ENCODE measurements at regions not wholly inside any gene's neighbourhood (a gene's known extent, or its start where the extent isn't known, plus 50 kb on each side); places are given as distances from the start of the nearest gene placed in this dataset.
"Not testable (repeated sequence)": the region's sequence is repeated elsewhere in the genome, so short reads cannot be mapped to it uniquely, and the experiment has no call there.

- Histone ChIP-seq H2AFZ (ENCODE audit: low read depth) (no peak overlapping the region), H3K79me2 (ENCODE audit: insufficient read depth) (no peaks in the 10 kb centered on the region), H3K9me2 (no peaks in the 10 kb centered on the region), H4K20me1 (ENCODE audit: insufficient read depth) (no peaks in the 10 kb centered on the region), H3K4me2 (no peak overlapping the region), H3K9ac (no peak overlapping the region), H3F3A (replicated peaks; ENCODE audit: insufficient read depth) (no peaks in the 10 kb centered on the region), H3K4me3 (ENCODE audit: low read depth in 2 of 2, low read length in 1 of 2) (no peak overlapping the region), H3K27ac (ENCODE audit: low read depth in 2 of 2, low read length in 1 of 2) (no peak overlapping the region), H3K4me1 (ENCODE audit: control insufficient read depth in 1 of 2, insufficient read depth in 2 of 2, low read depth in 1 of 2, low read length in 1 of 2) (no peaks in the 10 kb centered on the region), H3K9me3 (no peaks in the 10 kb centered on the region), H3K36me3 (replicated peaks in 1 of 2; ENCODE audit: control insufficient read depth in 1 of 2, insufficient read depth in 2 of 2, low read length in 1 of 2) (no peaks in the 10 kb centered on the region), H3K27me3 (ENCODE audit: insufficient read depth) (no peaks in the 10 kb centered on the region)
- WGBS (ENCODE audit: low lambda C conversion rate), result under 1% methylated on average over 3 of the region's 3 CpGs
- POLR2A ChIA-PET, result no interaction called here
- DNase-seq, result no peak
- TF ChIP-seq JUND (IDR thresholded peaks at IDR 0.05), result no peak
- no peak for TF ChIP-seq FOXJ3 (CRISPR knock-in tag; IDR thresholded peaks at IDR 0.05)
- TF ChIP-seq TCF12 (IDR thresholded peaks at IDR 0.05), result no peak
- no peak for TF ChIP-seq SMC3 (IDR thresholded peaks at IDR 0.05; ENCODE audit: low read depth, low read length)
- TF ChIP-seq GATA2 (CRISPR knock-in tag; IDR thresholded peaks at IDR 0.05), result no peak
- TF ChIP-seq RXRA (IDR thresholded peaks at IDR 0.05; ENCODE audit: borderline replicate concordance, low read depth), result no peak
- CTCF ChIA-PET, result no interaction called here
Observed at GRCh38 chr9:102178811-102179210, 440.4 kb upstream of the GRIN3A start.

- H3K4me3 ChIP-seq (ENCODE audit: low read depth in 2 of 2, low read length in 1 of 2); H3F3A ChIP-seq (replicated peaks; ENCODE audit: insufficient read depth); H3K9ac ChIP-seq; H4K20me1 ChIP-seq (ENCODE audit: insufficient read depth); H3K9me2 ChIP-seq; H2AFZ ChIP-seq (ENCODE audit: low read depth); H3K27me3 ChIP-seq (ENCODE audit: insufficient read depth); H3K36me3 ChIP-seq (replicated peaks in 1 of 2; ENCODE audit: control insufficient read depth in 1 of 2, insufficient read depth in 2 of 2, low read length in 1 of 2); POLR2A ChIA-PET; H3K4me1 ChIP-seq (ENCODE audit: control insufficient read depth in 1 of 2, insufficient read depth in 2 of 2, low read depth in 1 of 2, low read length in 1 of 2); DNase-seq; H3K9me3 ChIP-seq; CTCF ChIA-PET; H3K79me2 ChIP-seq (ENCODE audit: insufficient read depth); H3K27ac ChIP-seq (ENCODE audit: low read depth in 2 of 2, low read length in 1 of 2); H3K4me2 ChIP-seq: not testable (repeated sequence)
- 20% methylated on average over 6 of the region's 8 CpGs for WGBS (ENCODE audit: low lambda C conversion rate)
Observed at GRCh38 chr9:102174202-102174601, 435.8 kb upstream of the GRIN3A start.

GRCh38 chr9:102164247-102164646 lies 425.8 kb upstream of the GRIN3A start:
- DNase-seq, result no peak
- ChIA-PET CTCF (no interaction called here), POLR2A (no interaction called here)
- Histone ChIP-seq H3K9me3 (no peaks in the 10 kb centered on the region), H3K36me3 (replicated peaks in 1 of 2; ENCODE audit: control insufficient read depth in 1 of 2, insufficient read depth in 2 of 2, low read length in 1 of 2) (no peaks in the 10 kb centered on the region), H3K4me1 (ENCODE audit: control insufficient read depth in 1 of 2, insufficient read depth in 2 of 2, low read depth in 1 of 2, low read length in 1 of 2) (no peaks in the 10 kb centered on the region), H2AFZ (ENCODE audit: low read depth) (no peak overlapping the region), H3F3A (replicated peaks; ENCODE audit: insufficient read depth) (no peaks in the 10 kb centered on the region), H3K9me2 (no peaks in the 10 kb centered on the region), H3K27ac (ENCODE audit: low read depth in 2 of 2, low read length in 1 of 2) (no peak overlapping the region), H3K4me3 (ENCODE audit: low read depth in 2 of 2, low read length in 1 of 2) (no peak overlapping the region), H3K9ac (no peak overlapping the region), H3K4me2 (no peak overlapping the region), H3K27me3 (ENCODE audit: insufficient read depth) (no peaks in the 10 kb centered on the region), H3K79me2 (ENCODE audit: insufficient read depth) (no peaks in the 10 kb centered on the region), H4K20me1 (ENCODE audit: insufficient read depth) (no peaks in the 10 kb centered on the region)
- no peak for TF ChIP-seq RXRA (IDR thresholded peaks at IDR 0.05; ENCODE audit: borderline replicate concordance, low read depth)
- no peak for TF ChIP-seq RCOR1 (IDR thresholded peaks at IDR 0.05; ENCODE audit: low read length)
- TF ChIP-seq CHD2 (IDR thresholded peaks at IDR 0.05; ENCODE audit: low read length, partially characterized antibody), result no peak
- no peak for TF ChIP-seq USF2 (IDR thresholded peaks at IDR 0.05; ENCODE audit: borderline replicate concordance, low read depth, low read length)
- no peak for TF ChIP-seq FOXJ3 (CRISPR knock-in tag; IDR thresholded peaks at IDR 0.05)
- no peak for TF ChIP-seq REST (IDR thresholded peaks at IDR 0.05; ENCODE audit: low read depth, low read length)
- no peak for TF ChIP-seq GABPA (IDR thresholded peaks at IDR 0.05; ENCODE audit: low read depth)
- no peak for TF ChIP-seq TAF1 (IDR thresholded peaks at IDR 0.05; ENCODE audit: borderline replicate concordance, low read depth, low read length)
- no peak for TF ChIP-seq SMC3 (IDR thresholded peaks at IDR 0.05; ENCODE audit: low read depth, low read length)
- TF ChIP-seq RAD21 (IDR thresholded peaks at IDR 0.05; ENCODE audit: low read length), result no peak
- TF ChIP-seq EZH2phosphoT487 (IDR thresholded peaks at IDR 0.05; ENCODE audit: borderline replicate concordance, low read depth), result no peak
- TF ChIP-seq NRF1 (IDR thresholded peaks at IDR 0.05; ENCODE audit: low read depth, low read length), result no peak
- TF ChIP-seq GATA2 (CRISPR knock-in tag; IDR thresholded peaks at IDR 0.05), result no peak
- TF ChIP-seq MEF2A (IDR thresholded peaks at IDR 0.05; ENCODE audit: borderline replicate concordance, low read depth), result no peak
- no peak for TF ChIP-seq POLR2AphosphoS5 (IDR thresholded peaks at IDR 0.05; ENCODE audit: low read depth, low read length)
